Midbrain (tissue), 1 donor: ENCODE measurements at regions not wholly inside any gene's neighbourhood (a gene's known extent, or its start where the extent isn't known, plus 50 kb on each side); places are given as distances from the start of the nearest gene placed in this dataset.

Source experiments
- DNase-seq: peaks from one replicate; lab custom pipeline; 2025; lab: John Stamatoyannopoulos, UW

DNA sequence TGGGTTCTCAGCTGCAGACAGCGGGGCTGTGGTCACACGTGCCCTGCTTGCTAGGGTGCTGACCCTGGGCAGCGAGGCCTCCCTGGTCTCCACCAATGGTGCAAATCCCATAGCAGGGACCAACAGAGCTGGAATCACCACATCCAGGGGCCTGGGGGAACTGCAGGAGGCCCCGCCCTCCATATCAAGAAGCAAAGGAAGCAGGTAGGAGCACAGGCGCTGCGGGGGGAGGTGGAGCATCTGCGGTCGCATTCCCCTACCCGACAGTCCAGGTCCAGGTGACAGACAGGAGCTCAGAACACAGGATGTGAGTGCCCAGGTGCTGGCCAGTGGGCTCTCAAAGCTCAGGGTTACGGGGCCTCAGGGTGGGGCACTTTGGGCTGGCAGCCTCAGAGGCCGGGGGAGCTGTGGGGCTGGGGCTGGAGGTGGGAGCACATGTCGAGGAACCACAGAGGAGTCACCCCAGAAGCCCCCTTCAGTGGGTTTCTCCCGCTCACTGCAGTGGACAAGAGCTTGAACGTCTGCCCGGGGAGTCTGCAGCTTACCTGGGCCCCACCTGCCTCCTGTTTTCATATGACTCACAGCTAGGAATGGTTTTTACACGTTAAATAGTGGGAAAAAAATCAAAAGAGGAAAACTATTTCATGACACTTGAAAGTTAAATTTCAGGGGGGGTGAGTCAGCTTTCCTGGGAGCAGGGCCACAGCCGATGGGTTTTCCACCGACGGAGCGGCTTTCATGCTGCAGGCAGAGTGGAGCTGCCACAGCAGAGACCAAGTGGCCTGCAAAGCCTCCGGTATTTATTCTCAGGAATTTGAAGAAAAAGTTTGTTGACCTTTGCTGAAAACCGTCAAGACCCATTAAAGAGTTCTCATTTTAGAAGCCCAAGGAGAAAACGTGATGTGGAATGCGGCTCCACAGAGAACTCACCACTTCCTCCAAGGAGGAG, 148.7 kb upstream of the PPP2R2D start:
- no peak for DNase-seq

GRCh38 chr10:131753336-131753735, 147.5 kb upstream of the PPP2R2D start:
- DNase-seq = no peak

DNA sequence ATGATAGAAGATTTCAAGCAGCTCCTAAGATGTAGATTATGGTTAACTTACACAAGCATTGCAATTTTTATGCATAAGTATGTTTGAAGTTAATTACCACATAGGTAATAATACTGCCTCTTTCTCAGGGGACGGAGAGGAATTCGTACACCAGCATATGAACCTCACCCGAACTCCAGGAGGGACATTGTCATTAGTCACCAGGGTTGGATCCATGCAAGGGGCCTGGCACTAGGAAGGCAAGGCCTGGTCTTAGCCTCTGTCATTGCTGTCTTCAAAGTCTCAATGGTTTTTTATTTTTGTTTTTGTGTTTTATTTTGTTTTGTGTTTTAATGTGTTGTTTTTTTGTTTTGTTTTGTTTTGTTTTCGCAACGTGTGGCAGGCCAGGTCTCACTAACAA, 145.6 kb upstream of the PPP2R2D start:
- DNase-seq = no peak

- no peak for DNase-seq
Observed at GRCh38 chr10:131757285-131758058, 143.3 kb upstream of the PPP2R2D start.

GRCh38 chr10:131758062-131758938, 142.5 kb upstream of the PPP2R2D start:
- no peak for DNase-seq

DNA sequence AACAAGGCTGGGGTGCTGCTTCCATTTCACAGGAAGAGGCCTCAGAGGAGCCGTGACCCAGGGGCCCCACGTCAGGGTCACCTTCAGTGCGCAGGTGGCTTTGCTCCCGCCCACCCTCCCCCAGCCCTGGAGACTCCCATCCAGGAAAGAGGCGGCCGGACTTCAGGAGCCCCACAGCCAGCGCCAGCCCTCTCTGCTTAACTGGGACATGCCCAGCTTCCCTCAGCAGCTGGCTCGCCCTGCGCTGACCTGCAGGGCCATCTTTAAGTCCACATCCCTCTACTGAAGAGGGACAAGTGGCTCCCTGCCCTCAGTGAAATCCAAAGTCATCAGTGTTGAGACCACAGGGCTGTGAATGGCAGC, 141.9 kb upstream of the PPP2R2D start:
- DNase-seq = no peak

DNA sequence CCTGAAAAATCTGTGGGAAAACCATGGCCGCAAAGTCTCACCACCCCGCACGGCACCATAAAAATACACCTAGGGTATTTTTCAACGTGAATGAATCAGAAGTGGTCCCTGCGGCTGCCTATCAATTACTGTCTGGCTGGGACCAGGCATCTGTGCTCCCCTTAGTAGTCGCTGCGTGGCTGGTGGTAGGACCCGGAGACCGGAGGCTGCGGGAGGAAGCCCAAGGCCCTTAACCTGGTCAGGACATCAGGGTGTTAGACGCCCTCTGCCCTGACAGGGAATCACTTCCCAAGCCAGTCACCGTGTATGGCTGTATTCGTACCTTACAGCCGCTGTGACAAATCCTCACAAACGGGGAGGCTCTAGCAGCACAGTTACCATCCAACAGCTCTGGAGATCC, 141.5 kb upstream of the PPP2R2D start:
- no peak for DNase-seq

DNA sequence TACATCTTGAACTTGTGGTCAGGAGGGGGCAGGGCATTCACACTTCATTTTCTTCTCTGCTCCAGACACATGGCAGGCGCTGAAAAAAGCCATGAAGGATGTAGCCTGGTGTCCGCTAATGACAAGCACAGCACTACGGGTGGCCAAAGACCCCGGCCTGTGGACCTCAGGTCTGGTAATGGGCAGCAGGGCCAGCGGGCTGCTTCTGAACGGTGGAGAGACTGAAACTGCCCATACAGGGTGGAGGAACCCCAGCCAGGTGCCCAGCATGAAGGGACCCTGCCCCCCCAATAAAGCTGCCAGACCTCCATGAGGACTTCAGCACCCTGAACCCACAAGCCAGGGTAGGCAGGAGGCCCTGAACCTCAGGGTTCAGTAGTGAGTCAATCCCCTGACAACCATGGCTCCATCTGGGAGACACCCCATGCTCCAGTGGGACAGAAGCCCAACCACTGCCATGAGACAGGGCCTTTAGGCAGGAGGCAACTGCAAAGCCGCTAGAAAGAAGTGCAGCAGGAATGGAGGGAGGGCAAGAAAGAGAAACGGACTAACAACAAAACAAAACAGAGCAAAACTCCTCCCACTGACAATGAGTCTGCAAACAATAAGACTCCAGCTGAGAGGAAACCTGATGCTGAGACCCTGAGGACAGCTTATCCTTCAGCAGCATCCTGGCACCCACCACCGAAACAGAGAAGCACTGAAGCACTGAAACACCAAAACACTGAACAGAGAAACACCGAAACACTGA, 140.2 kb upstream of the PPP2R2D start:
- no peak for DNase-seq

- DNase-seq = no peak
Observed at GRCh38 chr10:131762789-131763696, 137.8 kb upstream of the PPP2R2D start.

DNA sequence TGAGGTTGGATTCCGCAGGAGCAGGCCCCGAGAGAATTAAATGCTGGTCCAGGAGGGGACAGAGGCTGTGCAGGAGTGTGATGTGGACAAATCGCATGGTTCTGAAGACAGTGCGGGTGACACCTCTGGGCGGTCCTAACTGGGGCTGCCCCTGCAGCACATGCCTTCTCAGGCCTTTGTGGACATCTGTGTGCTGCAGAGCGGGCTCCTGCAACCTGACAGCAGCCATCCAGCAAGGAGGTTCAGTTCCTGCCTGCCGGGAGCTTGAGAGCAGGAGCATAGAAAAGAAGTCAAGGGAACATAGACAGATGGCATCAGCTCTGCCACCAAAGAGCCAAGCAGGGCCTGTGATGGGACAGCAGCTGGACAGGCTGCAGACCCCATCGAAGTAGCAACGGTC, 135.9 kb upstream of the PPP2R2D start:
- no peak for DNase-seq

DNA sequence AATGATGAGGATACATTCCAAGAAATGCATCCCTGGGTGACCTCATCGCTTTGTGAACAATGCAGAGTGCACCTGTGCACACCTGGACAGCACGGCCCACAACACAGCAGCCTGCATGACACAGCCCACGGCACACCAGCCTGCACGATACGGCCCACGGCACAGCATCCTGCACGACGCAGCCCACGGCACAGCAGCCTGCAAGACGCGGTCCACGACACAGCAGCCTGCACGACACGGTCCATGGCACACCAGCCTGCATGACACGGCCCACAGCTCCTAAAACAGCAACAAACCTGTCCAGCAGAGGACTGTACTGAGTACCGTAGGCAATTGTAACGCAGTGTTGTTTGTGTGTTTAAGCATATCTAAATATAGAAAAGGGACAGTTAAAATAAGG, 134.7 kb upstream of the PPP2R2D start:
- no peak for DNase-seq

GRCh38 chr10:131767716-131768115, 133.1 kb upstream of the PPP2R2D start:
- no peak for DNase-seq

GRCh38 chr10:131769571-131770410, 131.0 kb upstream of the PPP2R2D start:
- DNase-seq = no peak

GRCh38 chr10:131770946-131771633, 129.7 kb upstream of the PPP2R2D start:
- no peak for DNase-seq

- DNase-seq = no peak
Observed at GRCh38 chr10:131771634-131772358, 129.0 kb upstream of the PPP2R2D start.

DNA sequence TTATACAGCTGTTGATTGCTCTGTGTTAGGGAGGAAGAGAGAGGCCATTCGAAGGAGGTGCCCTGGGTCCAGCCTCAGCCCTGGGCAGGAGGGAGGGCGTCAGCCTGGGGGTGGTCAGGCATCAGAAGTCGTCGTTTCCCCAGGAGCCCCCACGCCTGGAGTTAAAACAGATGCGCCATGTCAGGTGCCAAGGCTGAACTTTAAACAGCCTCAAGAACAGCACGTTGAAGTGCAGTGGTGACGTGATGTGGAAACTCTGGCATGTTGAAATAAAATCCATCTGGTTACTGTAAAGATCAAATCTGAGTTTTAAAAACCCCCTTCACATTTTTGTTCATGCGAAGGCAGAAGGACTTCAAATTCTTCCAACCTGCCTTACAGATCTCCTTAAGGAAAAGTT, 128.4 kb upstream of the PPP2R2D start:
- no peak for DNase-seq

GRCh38 chr10:131773370-131774343, 127.2 kb upstream of the PPP2R2D start:
- DNase-seq = no peak
